Thyroid gland (tissue), 4 donors: ENCODE measurements at regions not wholly inside any gene's neighbourhood (a gene's known extent, or its start where the extent isn't known, plus 50 kb on each side); places are given as distances from the start of the nearest gene placed in this dataset.
"Not testable (repeated sequence)": the region's sequence is repeated elsewhere in the genome, so short reads cannot be mapped to it uniquely, and the experiment has no call there.

ENCODE experiments used
- DNase-seq, 2 donors: peaks; one replicate each; pipeline ENCODE4 v3.0.0-alpha.2; 2019
- H3K27ac ChIP-seq, 3 donors: fragments of 200-600 bp; sonication (generic); 1 replicate in 2 of 3; 2 replicates in 1 of 3; pipeline ENCODE4 v1.5.1; 2016 to 2019; ENCODE audit warnings: mild to moderate bottlenecking in 1 of 3, moderate library complexity in 1 of 3
- H3K27me3 ChIP-seq: fragments of 200-600 bp; sonication (generic); one replicate; pipeline ENCODE4 v1.5.1; 2019
- H3K36me3 ChIP-seq, 2 donors: fragments of 200-600 bp; sonication (generic); one replicate each; pipeline ENCODE4 v1.5.1; 2016 to 2019
- H3K4me1 ChIP-seq, 2 donors: fragments of 200-600 bp; sonication (generic); one replicate each; pipeline ENCODE4 v1.5.1; 2017 to 2019
- H3K4me3 ChIP-seq, 3 donors: fragments of 200-600 bp; sonication (generic); replicated peaks in 1 of 3; 1 replicate in 2 of 3; 2 replicates in 1 of 3; pipeline ENCODE4 v1.5.1; 2016; ENCODE audit warnings: mild to moderate bottlenecking in 1 of 3
- H3K9me3 ChIP-seq: fragments of 200-600 bp; sonication (generic); one replicate; pipeline ENCODE4 v1.5.1; 2017
- CTCF ChIP-seq, 6 experiments: fragments of 200-600 bp in 3 of 6; fragments of 450-650 bp in 3 of 6; sonication (generic) in 3 of 6; IDR thresholded peaks; one replicate each; pipeline ENCODE4 v1.5.1; 2016 to 2019; ENCODE audit warnings: antibody characterized with exemption in 6 of 6, mild to moderate bottlenecking in 2 of 6, inconsistent platforms in 1 of 6, moderate library complexity in 1 of 6
- POLR2A ChIP-seq, 2 donors: fragments of 450-650 bp; IDR thresholded peaks; one replicate each; pipeline ENCODE4 v1.6.1; 2017; ENCODE audit warnings: antibody characterized with exemption in 2 of 2, mild to moderate bottlenecking in 2 of 2, moderate library complexity in 1 of 2
- WGBS, 2 donors: methylation state at CpG; one replicate each; pipeline ENCODE4 v1.1.5; 2017; 5-methylcytosine and 5-hydroxymethylcytosine counted together
- intact Hi-C: fragments of 100-400 bp; cut with DNase I; formaldehyde crosslinking; loops from one replicate; pipeline ENCODE4 v1.15.1; 2023

GRCh38 chr3:174581558-174581957, 277.6 kb upstream of the NAALADL2 start:
- no peaks in the 10 kb centered on the region for H3K36me3 ChIP-seq
- H3K27ac ChIP-seq, result no peak overlapping the region
- intact Hi-C loops, result no loop called here
- no peak for DNase-seq
- H3K4me1 ChIP-seq, result no peaks in the 10 kb centered on the region
- TF ChIP-seq CTCF (IDR thresholded peaks at IDR 0.05) (no peak), POLR2A (IDR thresholded peaks at IDR 0.05) (no peak)
- H3K9me3 ChIP-seq, result no peaks in the 10 kb centered on the region
- no peaks in the 10 kb centered on the region for H3K27me3 ChIP-seq
- 95 to 97% methylated on average over 5 of the region's 5 CpGs for WGBS, 2 donors
- H3K4me3 ChIP-seq, result no peak overlapping the region

- Histone ChIP-seq H3K4me3 (no peak overlapping the region), H3K27me3 (no peaks in the 10 kb centered on the region), H3K4me1 (no peaks in the 10 kb centered on the region), H3K27ac (no peak overlapping the region), H3K9me3 (no peaks in the 10 kb centered on the region), H3K36me3 (no peaks in the 10 kb centered on the region)
- intact Hi-C loops, result no loop called here
- 57 to 65% methylated on average over 1 of the region's 1 CpG for WGBS, 2 donors
- TF ChIP-seq CTCF (IDR thresholded peaks at IDR 0.05) (no peak), POLR2A (IDR thresholded peaks at IDR 0.05) (no peak)
- no peak for DNase-seq
Observed at GRCh38 chr3:174583396-174583795, 275.7 kb upstream of the NAALADL2 start.

- H3K27ac ChIP-seq, H3K4me1 ChIP-seq, DNase-seq, H3K4me3 ChIP-seq, H3K27me3 ChIP-seq, H3K36me3 ChIP-seq, H3K9me3 ChIP-seq, intact Hi-C loops: not testable (repeated sequence)
- 94 to 100% methylated on average over 1 of the region's 1 CpG for WGBS, 2 donors
Observed at GRCh38 chr3:174587137-174587536, 272.0 kb upstream of the NAALADL2 start.

- no peaks in the 10 kb centered on the region for H3K36me3 ChIP-seq
- H3K27ac ChIP-seq, result no peak overlapping the region
- no peak for DNase-seq
- intact Hi-C loops, result no loop called here
- no peaks in the 10 kb centered on the region for H3K9me3 ChIP-seq
- H3K4me3 ChIP-seq, result no peak overlapping the region
- H3K27me3 ChIP-seq, result no peaks in the 10 kb centered on the region
- WGBS, 2 donors, result 81 to 82% methylated on average over 2 of the region's 2 CpGs
- TF ChIP-seq POLR2A (IDR thresholded peaks at IDR 0.05) (no peak), CTCF (IDR thresholded peaks at IDR 0.05) (no peak)
- no peaks in the 10 kb centered on the region for H3K4me1 ChIP-seq
Observed at GRCh38 chr3:174596447-174596982, 262.6 kb upstream of the NAALADL2 start.

- no peaks in the 10 kb centered on the region for H3K4me1 ChIP-seq
- H3K27me3 ChIP-seq, result no peaks in the 10 kb centered on the region
- intact Hi-C loops, result no loop called here
- DNase-seq, result no peak
- TF ChIP-seq POLR2A (IDR thresholded peaks at IDR 0.05) (no peak), CTCF (IDR thresholded peaks at IDR 0.05) (no peak)
- H3K36me3 ChIP-seq, result no peaks in the 10 kb centered on the region
- H3K9me3 ChIP-seq, result no peaks in the 10 kb centered on the region
- WGBS, 2 donors, result 73 to 83% methylated on average over 4 of the region's 4 CpGs
- no peak overlapping the region for H3K4me3 ChIP-seq
- no peak overlapping the region for H3K27ac ChIP-seq
Observed at GRCh38 chr3:174598885-174599439, 260.2 kb upstream of the NAALADL2 start.
